ENCODE measurements at regions not wholly inside any gene's neighbourhood (a gene's known extent, or its start where the extent isn't known, plus 50 kb on each side); places are given as distances from the start of the nearest gene placed in this dataset.

DNA sequence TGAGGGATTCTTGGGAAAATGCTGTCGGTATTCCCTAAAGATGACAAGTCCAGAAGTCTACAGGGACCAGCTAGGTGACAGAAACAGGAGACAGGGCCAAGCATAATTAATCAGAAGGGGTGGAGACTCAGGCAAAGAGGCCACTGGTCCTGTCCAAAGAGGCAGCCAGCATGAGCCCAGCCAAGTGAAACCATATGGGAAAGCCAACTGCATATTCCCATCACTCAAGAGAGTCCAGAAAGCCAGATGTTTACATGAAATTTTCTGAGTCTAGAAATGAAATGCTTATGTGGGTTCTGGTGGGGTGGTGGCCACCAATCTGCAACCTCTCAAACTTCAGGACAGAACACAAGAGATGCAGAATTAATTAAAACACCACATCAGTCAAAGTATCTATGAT, 74.3 kb downstream of the ANKRD60 start:
- H3K27ac ChIP-seq (ENCODE audit: control insufficient read depth, insufficient read depth), result no peak overlapping the region
- ChIA-PET CTCF (no interaction called here), RAD21 (ENCODE audit: unreplicated experiment) (no interaction called here), POLR2A (no interaction called here), SMC1A (ENCODE audit: uncharacterized antibody, unreplicated experiment) (no interaction called here)
- H4K20me1 ChIP-seq (ENCODE audit: control insufficient read depth, insufficient read depth), result no peaks in the 10 kb centered on the region
- TF ChIP-seq RELA (IDR thresholded peaks at IDR 0.05; ENCODE audit: borderline replicate concordance, partially characterized antibody) (no peak), CHD4 (IDR thresholded peaks at IDR 0.05) (no peak), BCL11A (IDR thresholded peaks at IDR 0.05; ENCODE audit: low read depth, low read length) (no peak), IRF4 (IDR thresholded peaks at IDR 0.05; ENCODE audit: low read depth, low read length) (no peak), BHLHE40 (IDR thresholded peaks at IDR 0.05; ENCODE audit: borderline replicate concordance in 1 of 2, low read depth in 2 of 2, low read length in 1 of 2) (no peak)
- in situ Hi-C loops (cut with MboI) (no loop called here), intact Hi-C loops (cut with micrococcal nuclease; ENCODE audit: unreplicated experiment) (no loop called here)
- no peaks in the 10 kb centered on the region for H3K79me2 ChIP-seq (ENCODE audit: control insufficient read depth, insufficient read depth, low read length)
- no peak overlapping the region for H3K4me3 ChIP-seq
- peaks cover 0 to 9% of the 10 kb centered on the region in 2 experiments; a peak in 2 of 4 replicates for H3K27me3 ChIP-seq (replicated peaks in 1 of 2; ENCODE audit: control insufficient read depth in 2 of 2, insufficient read depth in 2 of 2, low read length in 1 of 2)
- no TSS peak for BruUV-seq (replicated peaks)
- H3K36me3 ChIP-seq (ENCODE audit: control insufficient read depth in 2 of 2, insufficient read depth in 2 of 2, low read length in 1 of 2), result no peaks in the 10 kb centered on the region
- ATAC-seq (no peak), FAIRE-seq (no peak), DNase-seq (ENCODE audit: low read depth, low spot score) (no peak)
- no peaks in the 10 kb centered on the region for H3K4me1 ChIP-seq (ENCODE audit: control insufficient read depth, insufficient read depth, low read length)
- 0% methylated on average over 1 of the region's 1 CpG for WGBS (ENCODE audit: insufficient coverage, insufficient replicate concordance, low lambda C conversion rate, missing lambda C conversion rate)
- H3K9me3 ChIP-seq (replicated peaks; ENCODE audit: control insufficient read depth, insufficient read depth, low read length), result no peaks in the 10 kb centered on the region
- H3K9ac ChIP-seq (ENCODE audit: control insufficient read depth, insufficient read depth, low read length), result no peak overlapping the region
- H2AFZ ChIP-seq (ENCODE audit: control insufficient read depth, low read depth, low read length), result no peak overlapping the region
- no peak overlapping the region for H3K4me2 ChIP-seq (ENCODE audit: control insufficient read depth, insufficient read depth)

DNA sequence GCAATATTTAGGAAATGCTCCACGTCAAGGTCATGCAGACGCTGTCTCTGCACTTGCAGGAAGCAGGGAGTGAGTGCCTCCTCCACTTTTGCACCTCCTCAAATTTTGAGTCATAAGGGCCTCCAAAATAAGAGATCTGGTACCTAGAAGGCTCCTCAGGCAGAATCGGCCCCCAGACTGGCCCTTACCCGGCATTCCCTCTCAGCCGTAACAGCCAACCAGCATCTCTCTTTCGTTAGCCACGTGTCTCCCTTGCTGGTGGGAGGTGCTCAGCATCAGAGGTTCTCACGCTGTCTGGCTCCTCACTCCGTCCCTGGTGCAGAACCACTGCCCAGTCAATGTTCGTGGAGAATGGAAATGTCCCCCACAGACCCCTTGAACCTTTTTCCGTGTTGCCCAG, 75.3 kb downstream of the ANKRD60 start:
- ChIA-PET RAD21 (ENCODE audit: unreplicated experiment) (no interaction called here), CTCF (no interaction called here), SMC1A (ENCODE audit: uncharacterized antibody, unreplicated experiment) (no interaction called here), POLR2A (no interaction called here)
- ATAC-seq (no peak), DNase-seq (ENCODE audit: low read depth, low spot score) (no peak), FAIRE-seq (no peak)
- H3K4me3 ChIP-seq, result no peak overlapping the region
- H3K9me3 ChIP-seq (replicated peaks; ENCODE audit: control insufficient read depth, insufficient read depth, low read length), result no peaks in the 10 kb centered on the region
- no peak overlapping the region for H2AFZ ChIP-seq (ENCODE audit: control insufficient read depth, low read depth, low read length)
- no peaks in the 10 kb centered on the region for H4K20me1 ChIP-seq (ENCODE audit: control insufficient read depth, insufficient read depth)
- TF ChIP-seq HCFC1 (IDR thresholded peaks at IDR 0.05; ENCODE audit: low read length), result no peak
- TF ChIP-seq RBBP5 (conservative IDR thresholded peaks at IDR 0.05), result no peak
- no peak for TF ChIP-seq LARP7 (IDR thresholded peaks at IDR 0.05)
- TF ChIP-seq CEBPB (IDR thresholded peaks at IDR 0.05; ENCODE audit: borderline replicate concordance in 1 of 2, low read depth in 2 of 2, low read length in 2 of 2), result no peak
- TF ChIP-seq NFYB (IDR thresholded peaks at IDR 0.05; ENCODE audit: insufficient read depth, low read depth, low read length), result no peak
- WGBS (ENCODE audit: insufficient coverage, insufficient replicate concordance, low lambda C conversion rate, missing lambda C conversion rate), result 20% methylated on average over 11 of the region's 11 CpGs
- in situ Hi-C loops (cut with MboI), result no loop called here
- no peak overlapping the region for H3K27ac ChIP-seq (ENCODE audit: control insufficient read depth, insufficient read depth)
- peaks cover 0 to 9% of the 10 kb centered on the region in 2 experiments; a peak in 2 of 4 replicates for H3K27me3 ChIP-seq (replicated peaks in 1 of 2; ENCODE audit: control insufficient read depth in 2 of 2, insufficient read depth in 2 of 2, low read length in 1 of 2)
- no TSS peak for BruUV-seq (replicated peaks)
- intact Hi-C loops (cut with micrococcal nuclease; ENCODE audit: unreplicated experiment), result no loop called here
- H3K4me2 ChIP-seq (ENCODE audit: control insufficient read depth, insufficient read depth), result no peak overlapping the region
- no peaks in the 10 kb centered on the region for H3K79me2 ChIP-seq (ENCODE audit: control insufficient read depth, insufficient read depth, low read length)
- H3K4me1 ChIP-seq (ENCODE audit: control insufficient read depth, insufficient read depth, low read length), result no peaks in the 10 kb centered on the region
- no peak overlapping the region for H3K9ac ChIP-seq (ENCODE audit: control insufficient read depth, insufficient read depth, low read length)
- no peaks in the 10 kb centered on the region for H3K36me3 ChIP-seq (ENCODE audit: control insufficient read depth in 2 of 2, insufficient read depth in 2 of 2, low read length in 1 of 2)

Data from GM12878 (cell line).